Mammary epithelial cell (primary cell): ENCODE measurements at regions not wholly inside any gene's neighbourhood (a gene's known extent, or its start where the extent isn't known, plus 50 kb on each side); places are given as distances from the start of the nearest gene placed in this dataset.

Experiments
- CTCF ChIP-seq, 2 donors: IDR thresholded peaks in 1 of 2; conservative IDR thresholded peaks in 1 of 2; 2 replicates each; pipeline ENCODE4 v1.5.1; 2011 to 2012; ENCODE audit warnings: inconsistent platforms in 2 of 2, low read length in 2 of 2, mild to moderate bottlenecking in 2 of 2, control low read depth in 1 of 2, low read depth in 1 of 2; ENCODE audit not compliant: insufficient read depth in 1 of 2; ENCODE audit errors: extremely low read depth in 1 of 2
- EZH2 ChIP-seq: IDR thresholded peaks from 2 replicates; pipeline ENCODE4 v1.6.1; 2012; ENCODE audit warnings: low read length, inconsistent platforms, borderline replicate concordance

DNA sequence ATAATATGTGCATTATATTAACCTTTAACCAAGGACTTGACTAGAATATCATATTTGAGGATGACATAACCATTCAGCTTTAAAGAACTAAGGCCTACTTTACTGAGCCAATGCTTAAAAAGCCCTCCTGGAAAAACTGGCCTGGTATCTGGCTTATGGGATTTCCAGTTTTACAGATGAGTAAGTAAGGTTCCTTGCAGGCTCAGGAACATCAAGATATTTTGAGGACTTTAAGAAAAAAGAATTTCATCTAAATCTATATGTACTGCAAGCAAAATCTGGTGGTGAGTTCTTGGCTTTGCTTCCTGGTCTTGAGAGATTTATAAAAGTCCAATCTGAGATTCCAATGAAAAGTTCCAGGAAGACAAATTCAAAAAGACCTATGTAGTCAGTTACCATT is 417.0 kb upstream of the NRXN1 start:
- TF ChIP-seq CTCF (conservative IDR thresholded peaks at IDR 0.05 in 1 of 2, IDR thresholded peaks at IDR 0.05 in 1 of 2; ENCODE audit: extremely low read depth in 1 of 2, insufficient read depth in 1 of 2, low read depth in 1 of 2, low read length in 2 of 2) (no peak), EZH2 (no peak)
